ENCODE measurements at regions not wholly inside any gene's neighbourhood (a gene's known extent, or its start where the extent isn't known, plus 50 kb on each side); places are given as distances from the start of the nearest gene placed in this dataset.

- peak; percentile 28 for ATAC-seq
- in situ Hi-C loops (cut with MboI) = loop anchor here (10.0 kb wide), 1 partner anchor 175 kb away; the partner anchor contains the start of gene IRF4
- TF ChIP-seq BCL11A (IDR thresholded peaks at IDR 0.05; ENCODE audit: low read depth, low read length) (peak; percentile 37; the same call in 1 of the 2 replicates), BACH1 (IDR thresholded peaks at IDR 0.05; ENCODE audit: borderline replicate concordance) (peak; percentile 78; the same call in 1 of the 2 replicates), CTCF (IDR thresholded peaks at IDR 0.05 in 2 of 3, conservative IDR thresholded peaks at IDR 0.05 in 1 of 3; ENCODE audit: control insufficient read depth in 2 of 3, extremely low read depth in 1 of 3, insufficient read depth in 1 of 3, low read depth in 3 of 3, low read length in 3 of 3) (no peak), TCF7 (IDR thresholded peaks at IDR 0.05; ENCODE audit: borderline replicate concordance) (no peak), REST (IDR thresholded peaks at IDR 0.05; ENCODE audit: low read depth, low read length) (no peak), CUX1 (IDR thresholded peaks at IDR 0.05; ENCODE audit: insufficient replicate concordance, low read depth, low read length) (no peak), SIX5 (IDR thresholded peaks at IDR 0.05; ENCODE audit: low read depth, low read length, severe bottlenecking) (no peak), FOS (IDR thresholded peaks at IDR 0.05; ENCODE audit: borderline replicate concordance, extremely low read depth, insufficient read length) (no peak), DPF2 (IDR thresholded peaks at IDR 0.05) (peak; percentile 95), POU2F2 (IDR thresholded peaks at IDR 0.05; ENCODE audit: borderline replicate concordance, low read depth, low read length) (peak; percentile 45; the same call in 1 of the 3 replicates)
Observed at GRCh38 chr6:219641-220198, 72.6 kb upstream of the DUSP22 start.

More at GRCh38 chr6:219641-220198, 72.6 kb upstream of the DUSP22 start:
- peaks cover 23% of the 10 kb centered on the region for H3K79me2 ChIP-seq (ENCODE audit: control insufficient read depth, insufficient read depth, low read length)
- peaks cover 96% of the 10 kb centered on the region for H3K4me1 ChIP-seq (ENCODE audit: control insufficient read depth, insufficient read depth, low read length)
- H3K9me3 ChIP-seq (replicated peaks; ENCODE audit: control insufficient read depth, insufficient read depth, low read length) = no peaks in the 10 kb centered on the region; the same call in 2 of the 3 replicates
- SMC1A ChIA-PET (ENCODE audit: uncharacterized antibody, unreplicated experiment) = interaction anchor here (1.1 to 24.5 kb wide), 16 partner anchors 7 to 174 kb away, joined by 3 to 748 read pairs (median 7); partner anchors contain the start of gene IRF4
- H4K20me1 ChIP-seq (ENCODE audit: control insufficient read depth, insufficient read depth) = no peaks in the 10 kb centered on the region
- POLR2A ChIA-PET = interaction anchor here (0.6 to 10.4 kb wide), 5 partner anchors 7 to 109 kb away, joined by 3 to 139 read pairs (median 6); no protein-coding TSS in a partner anchor
- H2AFZ ChIP-seq (ENCODE audit: control insufficient read depth, low read depth, low read length) = no peak overlapping the region
- no TSS peak for BruUV-seq (replicated peaks)
- no peaks in the 10 kb centered on the region for H3K36me3 ChIP-seq (ENCODE audit: control insufficient read depth in 2 of 2, insufficient read depth in 2 of 2, low read length in 1 of 2)
- H3K27ac ChIP-seq (ENCODE audit: control insufficient read depth, insufficient read depth) = peak overlapping the region; percentile 94
- intact Hi-C loops (cut with micrococcal nuclease; ENCODE audit: unreplicated experiment) = loop anchor here (10.0 kb wide), 1 partner anchor 275 kb away; no protein-coding TSS in a partner anchor
- peak overlapping the region; percentile 72 for H3K9ac ChIP-seq (ENCODE audit: control insufficient read depth, insufficient read depth, low read length)
- RAD21 ChIA-PET (ENCODE audit: unreplicated experiment) = interaction anchor here (1.0 to 15.0 kb wide), 17 partner anchors 8 to 373 kb away, joined by 3 to 519 read pairs (median 10); partner anchors contain the start of genes DUSP22 and IRF4
- 51% methylated on average over 17 of the region's 17 CpGs for whole genome bisulfite sequencing (ENCODE audit: insufficient coverage, insufficient replicate concordance, low lambda C conversion rate, missing lambda C conversion rate)
- no peak for DNase-seq (ENCODE audit: low read depth, low spot score)
- H3K27me3 ChIP-seq (replicated peaks in 1 of 2; ENCODE audit: control insufficient read depth in 2 of 2, insufficient read depth in 2 of 2, low read length in 1 of 2) = no peaks in the 10 kb centered on the region
- peak overlapping the region; percentile 30 for H3K4me3 ChIP-seq
- peak overlapping the region; percentile 77 for H3K4me2 ChIP-seq (ENCODE audit: control insufficient read depth, insufficient read depth)
- FAIRE-seq = no peak
- CTCF ChIA-PET = interaction anchor here (1.2 to 13.3 kb wide), 7 partner anchors 7 to 177 kb away, joined by 4 to 460 read pairs (median 7); no protein-coding TSS in a partner anchor
